GM03348 (cell line): ENCODE measurements at regions not wholly inside any gene's neighbourhood (a gene's known extent, or its start where the extent isn't known, plus 50 kb on each side); places are given as distances from the start of the nearest gene placed in this dataset.
"Not testable (repeated sequence)": the region's sequence is repeated elsewhere in the genome, so short reads cannot be mapped to it uniquely, and the experiment has no call there.

Source experiments
- DNase-seq: peaks from one replicate; pipeline ENCODE4 v3.0.0; 2012; ENCODE audit warnings: low spot score

DNA sequence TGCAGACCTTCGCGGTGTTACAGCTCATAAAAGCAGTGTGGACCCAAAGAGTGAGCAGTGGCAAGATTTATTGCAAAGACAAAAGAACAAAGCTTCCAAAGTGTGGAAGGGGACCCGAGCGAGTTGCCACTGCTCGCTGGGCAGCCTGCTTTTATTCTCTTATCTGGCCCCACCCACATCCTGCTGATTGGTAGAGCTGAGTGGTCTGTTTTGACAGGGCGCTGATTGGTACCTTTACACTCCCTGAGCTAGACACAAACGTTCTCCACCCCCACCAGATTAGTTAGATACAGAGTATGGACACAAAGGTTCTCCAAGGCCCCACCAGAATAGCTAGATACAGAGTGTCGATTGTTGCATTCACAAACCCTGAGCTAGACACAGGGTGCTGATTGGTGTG, 156.2 kb upstream of the GIMD1 start:
- not testable (repeated sequence) for DNase-seq

- peak; percentile 20 for DNase-seq
Observed at GRCh38 chr4:106522839-106523238, 154.3 kb upstream of the GIMD1 start.

DNA sequence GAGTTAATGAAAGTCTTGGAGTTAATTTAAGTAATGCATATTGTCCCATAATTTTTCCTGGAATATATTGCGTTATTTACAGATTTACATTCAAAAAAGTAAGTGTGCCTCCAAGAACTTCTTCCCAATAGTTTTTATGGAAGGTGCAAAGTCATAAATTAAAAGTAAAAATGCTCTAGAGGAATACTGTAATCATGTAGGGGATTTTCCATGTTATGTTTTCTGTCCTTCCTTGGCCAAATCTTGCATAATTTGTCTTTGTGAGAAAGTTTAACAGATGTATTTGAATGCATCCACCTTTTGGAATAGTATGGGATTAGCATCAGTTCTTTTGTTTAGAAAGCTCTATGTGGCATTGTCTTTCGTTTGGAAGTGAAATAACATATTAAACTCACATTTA, 144.1 kb upstream of the GIMD1 start:
- DNase-seq: no peak

- no peak for DNase-seq
Observed at GRCh38 chr4:106507440-106507839, 138.9 kb upstream of the GIMD1 start.

- DNase-seq: no peak
Observed at GRCh38 chr4:106503116-106504050, 134.8 kb upstream of the GIMD1 start.

DNA sequence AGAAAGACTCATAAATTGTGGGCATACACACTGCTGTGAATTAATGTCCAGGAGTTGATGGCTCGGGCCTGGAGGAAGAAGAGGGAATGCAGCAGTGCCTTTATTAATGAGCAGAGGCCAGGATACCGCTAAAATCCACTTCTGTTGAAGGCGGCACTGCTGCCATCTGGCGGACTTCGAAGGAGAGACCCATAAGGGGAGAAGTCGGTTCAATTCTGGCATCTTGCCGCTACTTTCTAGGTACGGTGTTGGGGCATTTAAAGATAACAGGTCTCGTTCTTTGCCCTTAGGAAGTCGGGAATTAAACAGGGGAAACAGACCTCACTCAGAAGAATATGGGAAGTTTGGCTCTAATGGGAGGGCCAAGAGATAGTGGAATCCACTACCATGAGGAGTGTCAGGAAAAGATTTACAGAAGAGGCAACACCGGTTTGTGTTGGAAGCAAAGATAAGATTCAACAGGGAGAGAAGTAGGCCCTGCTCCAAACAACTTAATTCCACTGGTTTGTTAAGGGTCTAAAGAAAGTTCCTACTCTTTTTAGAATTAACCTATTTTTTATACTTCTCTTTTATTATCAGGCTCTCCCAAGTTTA, 133.6 kb upstream of the GIMD1 start:
- DNase-seq: peak; percentile 61

DNA sequence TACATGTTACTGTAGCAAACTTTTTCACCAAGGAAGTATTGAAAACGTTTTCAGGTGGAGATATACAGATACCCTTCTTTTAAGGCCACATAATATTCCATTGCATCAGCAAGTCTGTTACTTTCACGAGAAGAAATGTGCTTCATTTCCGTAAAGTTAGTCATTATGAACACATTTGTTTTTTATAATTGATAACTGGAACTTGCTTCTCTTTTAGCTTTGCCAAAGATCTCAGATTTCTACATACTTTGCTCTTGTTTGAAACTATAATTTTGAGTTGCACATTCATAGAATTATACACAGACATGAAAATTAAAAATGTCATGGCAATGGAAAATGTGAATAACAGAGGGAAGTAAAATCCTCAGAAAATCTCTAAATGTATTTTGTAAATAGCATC, 128.7 kb upstream of the GIMD1 start:
- peak; percentile 33 for DNase-seq

DNA sequence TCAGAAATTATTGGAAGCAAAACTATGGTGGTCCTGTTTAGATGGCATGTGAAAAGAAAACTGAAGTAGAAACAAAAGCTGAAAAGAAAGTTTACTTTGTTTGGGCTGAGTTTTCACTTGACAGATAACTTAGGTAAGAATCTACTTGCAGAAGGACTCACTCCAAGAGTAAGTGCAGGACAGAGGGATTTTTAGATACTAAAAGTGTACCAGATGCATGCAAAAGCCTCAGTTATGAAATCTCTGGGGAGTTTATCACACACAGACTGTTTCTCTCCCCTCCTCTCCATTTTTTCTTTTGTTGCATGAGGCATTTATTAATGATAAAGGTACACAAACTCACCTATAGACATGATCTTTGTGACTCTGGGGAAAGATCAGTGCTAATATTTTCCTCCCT, 127.5 kb upstream of the GIMD1 start:
- no peak for DNase-seq

DNA sequence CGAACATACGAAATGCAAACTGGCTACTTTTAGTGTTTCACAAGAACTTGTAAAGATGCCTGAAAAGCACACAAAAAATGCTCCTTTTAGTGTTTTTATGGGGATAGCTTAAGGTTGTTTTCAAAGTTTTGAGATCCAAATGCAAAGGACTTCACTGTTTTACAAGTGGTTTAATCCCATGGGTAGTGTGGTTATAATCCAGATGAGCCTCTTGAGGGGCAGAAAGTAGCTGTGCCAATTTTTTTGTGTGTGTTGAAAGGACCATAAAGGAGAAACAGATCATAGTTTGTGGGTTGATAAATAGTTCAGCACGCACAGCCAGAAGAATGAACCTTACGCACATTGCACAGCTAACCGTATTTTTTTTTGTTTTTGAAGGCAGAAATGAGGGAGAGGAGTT, 126.9 kb upstream of the GIMD1 start:
- peak; percentile 75 for DNase-seq

DNA sequence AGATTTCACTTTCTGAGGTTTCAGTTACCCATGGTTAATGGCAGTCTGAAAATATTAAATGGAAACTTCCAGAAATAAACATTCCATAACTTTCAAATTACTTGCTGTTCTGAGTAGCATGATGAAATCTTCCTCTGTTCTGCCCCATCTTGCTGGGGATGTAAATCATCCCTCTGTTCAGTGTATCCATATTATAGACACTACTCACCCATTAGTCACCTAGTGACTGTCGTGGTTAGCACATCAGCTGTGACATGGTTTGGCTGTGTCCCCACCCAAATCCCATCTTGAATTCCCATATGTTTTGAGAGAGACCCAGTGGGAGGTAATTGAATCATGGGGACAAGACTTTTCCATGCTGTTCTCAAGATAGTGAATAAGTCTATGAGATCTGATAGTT, 125.5 kb upstream of the GIMD1 start:
- DNase-seq: no peak

DNA sequence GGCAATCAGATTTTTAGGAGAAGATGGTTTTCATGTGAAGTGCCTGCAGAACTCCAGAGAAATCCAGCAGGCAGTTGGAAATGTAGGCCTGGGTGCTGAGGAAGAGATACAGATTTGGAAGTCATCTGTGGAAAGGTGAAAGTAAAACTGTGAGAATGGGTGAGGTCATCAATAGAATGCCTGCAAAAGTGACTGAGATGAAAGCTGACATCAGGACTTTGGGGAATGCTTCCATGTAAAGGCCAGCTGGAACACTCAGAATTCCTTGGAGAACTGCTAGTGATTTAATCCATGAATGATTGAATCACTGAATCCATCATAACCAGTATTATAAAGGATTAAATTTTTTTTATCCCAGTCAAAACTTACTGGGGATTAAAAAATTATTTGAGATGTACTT, 124.5 kb upstream of the GIMD1 start:
- no peak for DNase-seq

GRCh38 chr4:106486533-106486932, 118.0 kb upstream of the GIMD1 start:
- no peak for DNase-seq

- DNase-seq: no peak
Observed at GRCh38 chr4:106481801-106482200, 113.2 kb upstream of the GIMD1 start.

- DNase-seq: no peak
Observed at GRCh38 chr4:106478152-106478551, 109.6 kb upstream of the GIMD1 start.

- DNase-seq: no peak
Observed at GRCh38 chr4:106476741-106477140, 108.2 kb upstream of the GIMD1 start.

DNA sequence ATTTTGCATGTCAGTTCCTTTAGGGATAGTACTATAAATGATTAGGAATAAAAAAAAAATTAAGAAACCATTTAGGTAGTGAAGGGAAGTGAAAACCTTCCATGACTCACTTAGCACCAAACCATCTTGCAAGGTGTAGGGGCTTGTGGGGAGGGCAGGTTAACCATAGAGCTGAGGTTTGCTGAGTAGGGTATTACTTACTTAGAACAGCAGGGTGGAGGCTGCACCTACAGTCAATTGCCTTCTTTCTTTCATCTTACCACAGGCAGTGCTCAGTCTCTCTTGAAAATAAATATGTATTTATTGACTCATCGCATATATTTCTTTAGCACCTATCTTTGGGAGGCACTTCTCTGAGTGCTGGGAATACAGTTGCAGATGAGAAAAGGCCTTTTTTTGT, 104.9 kb upstream of the GIMD1 start:
- DNase-seq: no peak

DNA sequence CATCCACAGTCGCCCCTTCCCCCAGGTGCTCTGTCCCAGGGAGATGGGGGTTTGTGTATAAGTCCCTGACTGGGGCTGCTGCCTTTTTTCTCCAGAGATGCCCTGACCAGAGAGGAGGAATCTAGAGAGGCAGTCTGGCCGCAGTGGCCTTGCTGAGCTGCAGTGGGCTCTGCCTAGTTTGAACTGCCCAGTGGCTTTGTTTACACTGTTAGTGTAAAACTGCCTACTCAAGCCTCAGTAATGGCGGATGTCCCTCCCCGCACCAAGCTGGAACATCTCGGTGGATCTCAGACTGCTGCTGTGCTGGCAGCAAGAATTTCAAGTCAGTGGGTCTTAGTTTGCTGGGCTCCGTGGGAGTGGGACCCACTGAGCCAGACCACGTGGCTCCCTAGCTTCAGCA, 102.6 kb upstream of the GIMD1 start:
- no peak for DNase-seq

GRCh38 chr4:106463622-106464021, 95.0 kb upstream of the GIMD1 start:
- DNase-seq: no peak

- no peak for DNase-seq
Observed at GRCh38 chr4:106454581-106454980, 86.0 kb upstream of the GIMD1 start.

DNA sequence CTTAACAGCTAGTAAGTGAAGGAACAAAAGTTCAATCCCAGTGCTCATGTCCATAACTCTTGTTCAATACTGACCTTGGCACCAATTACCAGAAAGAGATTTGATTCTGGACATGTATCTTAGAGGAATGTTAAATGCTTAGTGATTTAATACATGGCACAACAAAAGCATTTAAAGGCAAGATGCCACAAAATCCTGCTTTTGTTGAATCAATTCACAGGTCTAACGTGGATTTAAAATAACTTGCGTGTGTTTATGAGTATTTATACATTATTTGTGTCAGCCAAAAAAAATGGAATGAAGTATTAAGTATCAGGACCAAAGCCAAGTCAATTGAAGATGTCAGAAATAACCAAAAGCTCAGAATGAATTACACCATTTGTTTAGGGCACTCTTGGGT, 85.4 kb upstream of the GIMD1 start:
- no peak for DNase-seq

DNA sequence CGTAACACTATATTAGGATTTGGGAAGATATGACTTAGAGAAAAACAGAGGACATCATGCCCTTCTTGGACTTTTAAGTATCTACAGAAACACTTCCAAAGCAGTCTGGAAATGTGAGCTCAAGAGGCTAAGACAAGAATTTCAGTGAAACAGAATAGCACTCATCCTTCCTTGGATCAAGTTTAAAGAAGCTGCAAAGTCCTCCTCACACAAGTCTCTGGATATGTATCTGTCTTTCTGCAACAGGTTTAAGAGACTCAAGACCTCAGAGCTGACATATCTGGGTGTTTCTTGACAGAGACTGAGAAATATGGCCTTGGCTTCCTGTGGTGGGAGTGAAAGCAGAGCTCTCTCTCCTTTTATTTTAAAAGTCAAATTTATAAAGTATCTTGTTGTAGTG, 82.5 kb upstream of the GIMD1 start:
- DNase-seq: no peak

GRCh38 chr4:106450249-106450648, 81.7 kb upstream of the GIMD1 start:
- DNase-seq: no peak

GRCh38 chr4:106444557-106444956, 76.0 kb upstream of the GIMD1 start:
- peak; percentile 57 for DNase-seq

- no peak for DNase-seq
Observed at GRCh38 chr4:106430797-106431196, 62.2 kb upstream of the GIMD1 start.
